Inflammatory macrophage treated with lipopolysaccharide for 1 hour (primary cell): ENCODE measurements at regions not wholly inside any gene's neighbourhood (a gene's known extent, or its start where the extent isn't known, plus 50 kb on each side); places are given as distances from the start of the nearest gene placed in this dataset.

Experiments used
- DNase-seq, 2 donors: peaks; one replicate each; pipeline ENCODE4 v3.0.0-alpha.2; 2020 to 2022

DNA sequence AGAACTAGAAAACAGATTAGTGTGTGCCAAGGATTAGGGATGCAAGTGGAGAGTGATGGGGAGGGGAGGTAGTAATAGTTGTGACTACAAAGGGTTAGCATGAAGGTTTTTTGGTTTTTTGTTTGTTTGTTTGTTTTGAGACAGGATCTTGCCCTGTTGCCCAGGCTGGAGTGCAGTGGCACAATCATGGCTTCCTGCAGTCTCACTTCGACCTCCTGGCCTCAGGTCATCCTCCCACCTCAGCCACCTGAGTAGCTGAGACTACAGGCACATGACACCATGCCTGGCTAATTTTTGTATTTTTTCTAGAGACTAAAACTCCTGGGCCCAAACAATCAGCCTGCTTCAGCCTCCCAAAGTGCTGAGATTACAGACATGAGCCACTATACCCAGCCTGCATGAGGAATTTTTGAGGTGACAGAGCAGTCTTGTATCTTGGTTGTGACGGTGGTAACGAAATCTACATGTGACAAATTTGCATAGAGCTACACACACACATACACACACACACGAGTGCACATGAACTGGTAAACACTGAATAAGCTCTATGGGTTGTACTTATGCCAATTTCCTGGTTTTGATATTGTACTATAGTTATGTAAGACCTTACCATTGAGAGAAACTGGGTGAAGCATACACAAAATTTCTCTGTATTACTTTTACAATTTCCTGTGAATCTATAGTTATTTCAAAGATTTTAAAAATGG is 59.6 kb upstream of the TOM1L1 start:
- no peak for DNase-seq

GRCh38 chr17:54841656-54842055 is 59.0 kb upstream of the TOM1L1 start:
- no peak for DNase-seq

DNA sequence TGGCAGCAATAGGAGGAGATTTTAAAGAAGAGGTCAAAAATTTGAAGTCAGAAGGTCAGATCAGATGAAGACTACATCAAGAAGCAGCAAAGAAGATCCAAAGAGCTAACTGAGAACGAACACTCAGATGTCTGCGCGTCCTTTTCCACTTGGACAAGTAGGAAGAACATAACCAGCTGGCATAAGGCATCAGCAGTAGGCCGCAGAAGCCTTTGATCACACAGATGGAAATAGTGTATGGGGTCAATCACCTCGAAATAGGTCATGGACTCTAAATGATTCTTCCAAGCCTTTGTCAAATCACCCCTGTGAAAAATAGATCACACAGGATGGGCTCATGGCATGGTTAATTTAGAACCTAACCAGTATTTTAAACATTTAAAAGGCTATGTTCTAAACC is 56.4 kb upstream of the TOM1L1 start:
- no peak for DNase-seq

DNA sequence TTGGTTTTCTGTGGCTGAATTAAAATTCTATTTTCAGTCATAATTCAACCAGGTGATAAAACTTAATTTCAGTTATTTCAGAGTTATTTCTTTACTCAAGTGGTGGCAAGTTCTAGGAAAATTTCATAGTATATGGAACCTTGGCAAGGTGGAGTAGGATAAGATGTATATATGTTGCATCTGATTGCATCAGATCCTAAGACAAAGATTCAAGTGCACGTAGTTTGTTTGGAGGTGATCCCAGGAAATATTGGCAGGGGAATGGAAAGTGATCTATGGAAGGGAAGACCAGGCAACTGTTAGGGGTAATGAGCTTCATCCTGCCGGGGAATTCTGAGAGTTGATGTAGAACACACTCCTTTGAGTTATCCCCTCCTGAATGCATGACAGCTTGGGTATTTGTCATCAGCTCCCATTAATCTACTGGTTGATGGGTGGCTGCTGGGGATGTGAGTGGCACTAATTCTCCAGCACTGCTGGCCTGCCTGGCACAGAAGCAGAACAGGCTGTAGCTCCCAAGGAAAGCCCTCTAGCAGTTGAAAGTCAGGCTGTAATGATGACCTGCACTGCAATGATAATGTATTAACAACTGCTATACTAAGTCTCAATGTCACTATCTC is 52.2 kb upstream of the TOM1L1 start:
- no peak for DNase-seq

- DNase-seq: no peak
These were observed 51.0 kb upstream of the TOM1L1 start for GRCh38 chr17:54849660-54850059.
